Breast epithelium (tissue), 4 donors: ENCODE measurements at regions not wholly inside any gene's neighbourhood (a gene's known extent, or its start where the extent isn't known, plus 50 kb on each side); places are given as distances from the start of the nearest gene placed in this dataset.
"Not testable (repeated sequence)": the region's sequence is repeated elsewhere in the genome, so short reads cannot be mapped to it uniquely, and the experiment has no call there.

Source experiments
- DNase-seq, 2 donors: peaks; one replicate each; pipeline ENCODE4 v3.0.0-alpha.2; 2019; ENCODE audit warnings: low spot score in 2 of 2
- H3K27ac ChIP-seq, 2 donors: fragments of 200-600 bp; sonication (generic) in 1 of 2; one replicate each; pipeline ENCODE4 v1.5.1; 2016 to 2019; ENCODE audit warnings: mild to moderate bottlenecking in 1 of 2
- H3K27me3 ChIP-seq, 2 donors: fragments of 200-600 bp; sonication (generic) in 1 of 2; one replicate each; pipeline versions ENCODE4 v1.5.1 to v1.6.0; 2017 to 2019; ENCODE audit warnings: control low read depth in 1 of 2, mild to moderate bottlenecking in 1 of 2
- H3K36me3 ChIP-seq: fragments of 200-600 bp; one replicate; pipeline ENCODE4 v1.5.1; 2019
- H3K4me1 ChIP-seq, 2 donors: fragments of 200-600 bp; sonication (generic); one replicate each; pipeline ENCODE4 v1.5.1; 2016 to 2019; ENCODE audit warnings: control low read depth in 1 of 2
- H3K4me3 ChIP-seq, 3 donors: fragments of 200-600 bp; sonication (generic); 1 replicate in 2 of 3; 2 replicates in 1 of 3; pipeline ENCODE4 v1.5.1; 2016 to 2019; ENCODE audit warnings: mild to moderate bottlenecking in 3 of 3, moderate library complexity in 2 of 3
- H3K9me3 ChIP-seq, 2 donors: fragments of 200-600 bp; sonication (generic) in 1 of 2; one replicate each; pipeline ENCODE4 v1.5.1; 2016 to 2019; ENCODE audit warnings: control low read depth in 1 of 2
- CTCF ChIP-seq, 3 donors: fragments of 450-650 bp; IDR thresholded peaks; one replicate each; pipeline ENCODE4 v1.5.1; 2016 to 2017; ENCODE audit warnings: antibody characterized with exemption in 3 of 3, mild to moderate bottlenecking in 3 of 3, moderate library complexity in 3 of 3
- POLR2A ChIP-seq: fragments of 450-650 bp; IDR thresholded peaks from one replicate; pipeline ENCODE4 v1.6.1; 2016; ENCODE audit warnings: antibody characterized with exemption, mild to moderate bottlenecking, moderate library complexity
- POLR2AphosphoS5 ChIP-seq, 3 donors: sonication (generic); formaldehyde crosslinking; IDR thresholded peaks; one replicate each; pipeline ENCODE4 v1.6.1; 2017; ENCODE audit warnings: antibody characterized with exemption in 3 of 3
- intact Hi-C: fragments of 100-400 bp; cut with DNase I; formaldehyde crosslinking; loops from one replicate; pipeline ENCODE4 v1.15.1; 2023; ENCODE audit warnings: low total_unique reads

GRCh38 chr6:85005494-85005893, 241.1 kb upstream of the TBX18 start:
- H3K27ac ChIP-seq = no peak overlapping the region
- no peak overlapping the region for H3K4me3 ChIP-seq
- H3K9me3 ChIP-seq = no peaks in the 10 kb centered on the region
- DNase-seq = no peak
- intact Hi-C loops = no loop called here
- no peaks in the 10 kb centered on the region for H3K36me3 ChIP-seq
- no peaks in the 10 kb centered on the region for H3K4me1 ChIP-seq
- no peaks in the 10 kb centered on the region for H3K27me3 ChIP-seq
- TF ChIP-seq POLR2A = no peak
- TF ChIP-seq CTCF (IDR thresholded peaks at IDR 0.05) = no peak
- TF ChIP-seq POLR2AphosphoS5 (IDR thresholded peaks at IDR 0.05) = no peak

- TF ChIP-seq POLR2AphosphoS5 (IDR thresholded peaks at IDR 0.05) (peak in 1 of 3 donors; percentile 7), POLR2A (no peak)
- Histone ChIP-seq H3K36me3 (no peaks in the 10 kb centered on the region), H3K27me3 (no peaks in the 10 kb centered on the region), H3K4me3 (no peak overlapping the region), H3K9me3 (no peaks in the 10 kb centered on the region), H3K4me1 (no peaks in the 10 kb centered on the region), H3K27ac (peak overlapping the region in 1 of 2 donors; percentile 4)
- no peak for DNase-seq
- intact Hi-C loops = no loop called here
Measured at GRCh38 chr6:85004361-85004995, 240.1 kb upstream of the TBX18 start.

GRCh38 chr6:85002847-85003246, 238.4 kb upstream of the TBX18 start:
- Histone ChIP-seq H3K4me1 (no peaks in the 10 kb centered on the region), H3K27me3 (no peaks in the 10 kb centered on the region), H3K9me3 (no peaks in the 10 kb centered on the region), H3K36me3 (no peaks in the 10 kb centered on the region), H3K4me3 (no peak overlapping the region), H3K27ac (no peak overlapping the region)
- TF ChIP-seq POLR2A (no peak), POLR2AphosphoS5 (IDR thresholded peaks at IDR 0.05) (no peak), CTCF (IDR thresholded peaks at IDR 0.05) (no peak)
- intact Hi-C loops = no loop called here
- no peak for DNase-seq

- Histone ChIP-seq H3K27me3 (no peaks in the 10 kb centered on the region), H3K9me3 (no peaks in the 10 kb centered on the region), H3K4me1 (no peaks in the 10 kb centered on the region), H3K4me3 (no peak overlapping the region), H3K27ac (no peak overlapping the region), H3K36me3 (no peaks in the 10 kb centered on the region)
- TF ChIP-seq POLR2AphosphoS5 (IDR thresholded peaks at IDR 0.05) (no peak), POLR2A (no peak), CTCF (IDR thresholded peaks at IDR 0.05) (no peak)
- intact Hi-C loops = no loop called here
- no peak for DNase-seq
Measured at GRCh38 chr6:85000001-85000400, 235.6 kb upstream of the TBX18 start.

- H3K27me3 ChIP-seq = no peaks in the 10 kb centered on the region
- intact Hi-C loops = no loop called here
- TF ChIP-seq POLR2A = no peak
- no peak for TF ChIP-seq CTCF (IDR thresholded peaks at IDR 0.05)
- TF ChIP-seq POLR2AphosphoS5 (IDR thresholded peaks at IDR 0.05) = no peak
- H3K27ac ChIP-seq = no peak overlapping the region
- H3K36me3 ChIP-seq = no peaks in the 10 kb centered on the region
- no peaks in the 10 kb centered on the region for H3K9me3 ChIP-seq
- DNase-seq = no peak
- H3K4me3 ChIP-seq = no peak overlapping the region
- H3K4me1 ChIP-seq = no peaks in the 10 kb centered on the region
Measured at GRCh38 chr6:84998223-84998622, 233.8 kb upstream of the TBX18 start.

- H3K36me3 ChIP-seq, H3K27ac ChIP-seq, intact Hi-C loops, H3K4me3 ChIP-seq, H3K9me3 ChIP-seq, H3K27me3 ChIP-seq, DNase-seq, H3K4me1 ChIP-seq: not testable (repeated sequence)
Measured at GRCh38 chr6:84988766-84989165, 224.4 kb upstream of the TBX18 start.

GRCh38 chr6:84985490-84985889, 221.1 kb upstream of the TBX18 start:
- DNase-seq, intact Hi-C loops, H3K9me3 ChIP-seq, H3K36me3 ChIP-seq, H3K27me3 ChIP-seq, H3K27ac ChIP-seq, H3K4me3 ChIP-seq, H3K4me1 ChIP-seq: not testable (repeated sequence)
